ENCODE measurements at regions not wholly inside any gene's neighbourhood (a gene's known extent, or its start where the extent isn't known, plus 50 kb on each side); places are given as distances from the start of the nearest gene placed in this dataset.

GRCh38 chr14:98951031-98951430 is 321.0 kb downstream of the BCL11B start:
- DNase-seq (ENCODE audit: low read depth) = no peak
- no peak for TF ChIP-seq CTCF (IDR thresholded peaks at IDR 0.05; ENCODE audit: control insufficient read depth, insufficient read depth, low read depth, low read length, missing control alignments)
- no peak overlapping the region for H3K4me3 ChIP-seq (ENCODE audit: control insufficient read depth, low read depth, low read length)

- H3K4me3 ChIP-seq (ENCODE audit: control insufficient read depth, low read depth, low read length) = no peak overlapping the region
- no peak for TF ChIP-seq CTCF (IDR thresholded peaks at IDR 0.05; ENCODE audit: control insufficient read depth, insufficient read depth, low read depth, low read length, missing control alignments)
- no peak for DNase-seq (ENCODE audit: low read depth)
Measured at GRCh38 chr14:98951521-98952152, 320.4 kb downstream of the BCL11B start.

GRCh38 chr14:98952593-98953350 is 319.2 kb downstream of the BCL11B start:
- H3K4me3 ChIP-seq (ENCODE audit: control insufficient read depth, low read depth, low read length) = no peak overlapping the region
- no peak for TF ChIP-seq CTCF (IDR thresholded peaks at IDR 0.05; ENCODE audit: control insufficient read depth, insufficient read depth, low read depth, low read length, missing control alignments)
- no peak for DNase-seq (ENCODE audit: low read depth)

- no peak for DNase-seq (ENCODE audit: low read depth)
Measured at GRCh38 chr14:98953551-98954348, 318.2 kb downstream of the BCL11B start.

GRCh38 chr14:98954349-98955000 is 317.5 kb downstream of the BCL11B start:
- TF ChIP-seq CTCF (IDR thresholded peaks at IDR 0.05; ENCODE audit: control insufficient read depth, insufficient read depth, low read depth, low read length, missing control alignments) = no peak

More at GRCh38 chr14:98953551-98954348, 318.2 kb downstream of the BCL11B start:
- H3K4me3 ChIP-seq (ENCODE audit: control insufficient read depth, low read depth, low read length) = no peak overlapping the region
- TF ChIP-seq CTCF (IDR thresholded peaks at IDR 0.05; ENCODE audit: control insufficient read depth, insufficient read depth, low read depth, low read length, missing control alignments) = no peak

GRCh38 chr14:98955036-98955740 is 316.8 kb downstream of the BCL11B start:
- DNase-seq (ENCODE audit: low read depth) = no peak
- no peak for TF ChIP-seq CTCF (IDR thresholded peaks at IDR 0.05; ENCODE audit: control insufficient read depth, insufficient read depth, low read depth, low read length, missing control alignments)
- no peak overlapping the region for H3K4me3 ChIP-seq (ENCODE audit: control insufficient read depth, low read depth, low read length)

More at GRCh38 chr14:98954349-98955000, 317.5 kb downstream of the BCL11B start:
- no peak overlapping the region for H3K4me3 ChIP-seq (ENCODE audit: control insufficient read depth, low read depth, low read length)
- DNase-seq (ENCODE audit: low read depth) = no peak

Measured in AG09309 (cell line).